Kidney (tissue), 13 donors: ENCODE measurements at regions not wholly inside any gene's neighbourhood (a gene's known extent, or its start where the extent isn't known, plus 50 kb on each side); places are given as distances from the start of the nearest gene placed in this dataset.

Source experiments
- DNase-seq, 5 donors: peaks; one replicate each; pipeline ENCODE4 v3.0.0-alpha.2; 2013 to 2020
- FAIRE-seq: peaks from 2 replicates; lab custom pipeline; 2012; peaks lifted over from hg19 to GRCh38; lab: Jason Lieb, UNC
- H3K27ac ChIP-seq, 2 donors: one replicate each; pipeline ENCODE4 v1.7.0; 2013; ENCODE audit warnings: low read depth in 2 of 2, low read length in 2 of 2, inconsistent platforms in 1 of 2
- H3K27me3 ChIP-seq: one replicate; pipeline ENCODE4 v1.7.1; 2013; ENCODE audit warnings: low read length, inconsistent platforms; ENCODE audit not compliant: control insufficient read depth, insufficient read depth
- H3K36me3 ChIP-seq, 3 donors: one replicate each; pipeline versions ENCODE4 v1.7.0 to v1.7.1; 2013; ENCODE audit warnings: low read length in 3 of 3, control low read depth in 1 of 3, inconsistent platforms in 1 of 3; ENCODE audit not compliant: insufficient read depth in 3 of 3, control insufficient read depth in 2 of 3
- H3K4me1 ChIP-seq, 3 donors: one replicate each; pipeline versions ENCODE4 v1.7.0 to v1.7.1; 2013; ENCODE audit warnings: low read length in 3 of 3, inconsistent platforms in 1 of 3, low read depth in 1 of 3; ENCODE audit not compliant: control insufficient read depth in 2 of 3, insufficient read depth in 2 of 3
- H3K4me3 ChIP-seq, 3 donors: one replicate each; pipeline versions ENCODE4 v1.7.0 to v1.8.1; 2013; ENCODE audit warnings: low read length in 3 of 3, control low read depth in 1 of 3, inconsistent platforms in 1 of 3
- H3K9ac ChIP-seq, 3 donors: one replicate each; pipeline versions ENCODE4 v1.7.0 to v1.7.1; 2013; ENCODE audit warnings: low read length in 3 of 3, control low read depth in 1 of 3, inconsistent platforms in 1 of 3
- H3K9me3 ChIP-seq, 3 donors: one replicate each; pipeline versions ENCODE4 v1.7.0 to v1.7.1; 2013; ENCODE audit warnings: low read length in 3 of 3, control low read depth in 1 of 3, inconsistent platforms in 1 of 3; ENCODE audit not compliant: control insufficient read depth in 2 of 3, insufficient read depth in 1 of 3
- intact Hi-C: fragments of 100-400 bp; cut with DNase I; formaldehyde crosslinking; loops from one replicate; pipeline ENCODE4 v1.11.1; 2022
- TF ChIP-seq, protein P1 (sequence below): IDR thresholded peaks from 3 replicates; pipeline ENCODE4 v1.5.1; 2012; ENCODE audit warnings: mild to moderate bottlenecking, moderate library complexity, borderline replicate concordance; ENCODE audit not compliant: insufficient read depth; ENCODE audit errors: extremely low read depth
- donor health status: control.
- donor health status: control.
- donor health status: control.
- donor health status: control.
- donor health status: control.
- donor health status: DM: yes; HTN: yes; CAD: no.
- donor health status: Normal renal cell carcinoma (clear cell type).

DNA sequence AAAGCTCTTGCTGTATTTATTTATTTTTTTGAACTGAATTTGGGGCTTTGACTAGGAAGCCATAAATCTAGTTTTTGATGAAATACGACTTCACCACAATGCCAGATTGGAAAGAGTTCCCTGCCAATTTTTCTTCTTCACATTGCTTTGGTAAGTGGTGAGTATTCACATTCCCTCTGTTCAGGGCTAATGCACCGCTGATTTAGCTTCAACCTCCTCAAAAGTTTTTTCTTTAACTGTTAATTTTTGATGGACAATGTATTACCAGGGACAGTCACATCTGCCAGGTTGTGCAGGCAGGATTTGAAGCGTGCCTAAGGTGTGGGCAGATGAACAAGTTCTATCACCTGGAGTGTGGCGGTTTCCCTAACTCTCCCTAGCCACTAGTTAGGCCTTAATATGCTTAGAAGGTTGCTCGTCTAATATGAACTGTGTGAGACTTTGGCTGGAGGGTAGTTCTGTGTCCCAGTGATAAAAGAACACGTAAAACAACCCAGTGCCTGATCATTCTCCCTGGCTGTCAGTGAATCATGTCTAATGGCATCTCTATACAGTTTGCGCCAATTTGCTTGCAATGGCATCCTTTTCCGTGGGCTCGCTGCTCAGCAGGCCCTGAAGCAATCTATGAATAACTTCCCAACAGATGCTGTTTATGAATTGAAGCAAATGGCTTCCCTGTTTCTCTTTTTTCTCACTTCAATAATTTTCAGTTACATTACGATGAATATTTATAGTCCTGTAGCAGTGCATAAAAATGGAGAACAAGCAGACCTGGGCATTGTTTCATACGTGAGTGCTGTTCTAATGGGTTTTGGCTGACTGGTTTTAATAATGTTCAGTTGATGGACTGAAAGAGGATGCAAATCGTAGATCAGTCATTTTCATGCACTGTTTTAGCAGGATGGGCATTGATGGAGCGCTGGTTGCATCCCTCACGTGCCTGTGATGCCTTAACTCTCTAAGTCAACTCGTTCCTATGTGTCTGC lies 243.2 kb upstream of the SUCLG2 start:
- no peak overlapping the region for H3K27ac ChIP-seq
- intact Hi-C loops, result no loop called here
- DNase-seq (peak in 2 of 5 donors; percentile 31 to 35), FAIRE-seq (no peak)
- no peaks in the 10 kb centered on the region for H3K27me3 ChIP-seq
- no peak overlapping the region for H3K9ac ChIP-seq
- TF ChIP-seq, protein P1, sequence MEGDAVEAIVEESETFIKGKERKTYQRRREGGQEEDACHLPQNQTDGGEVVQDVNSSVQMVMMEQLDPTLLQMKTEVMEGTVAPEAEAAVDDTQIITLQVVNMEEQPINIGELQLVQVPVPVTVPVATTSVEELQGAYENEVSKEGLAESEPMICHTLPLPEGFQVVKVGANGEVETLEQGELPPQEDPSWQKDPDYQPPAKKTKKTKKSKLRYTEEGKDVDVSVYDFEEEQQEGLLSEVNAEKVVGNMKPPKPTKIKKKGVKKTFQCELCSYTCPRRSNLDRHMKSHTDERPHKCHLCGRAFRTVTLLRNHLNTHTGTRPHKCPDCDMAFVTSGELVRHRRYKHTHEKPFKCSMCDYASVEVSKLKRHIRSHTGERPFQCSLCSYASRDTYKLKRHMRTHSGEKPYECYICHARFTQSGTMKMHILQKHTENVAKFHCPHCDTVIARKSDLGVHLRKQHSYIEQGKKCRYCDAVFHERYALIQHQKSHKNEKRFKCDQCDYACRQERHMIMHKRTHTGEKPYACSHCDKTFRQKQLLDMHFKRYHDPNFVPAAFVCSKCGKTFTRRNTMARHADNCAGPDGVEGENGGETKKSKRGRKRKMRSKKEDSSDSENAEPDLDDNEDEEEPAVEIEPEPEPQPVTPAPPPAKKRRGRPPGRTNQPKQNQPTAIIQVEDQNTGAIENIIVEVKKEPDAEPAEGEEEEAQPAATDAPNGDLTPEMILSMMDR, result no peak
- no peaks in the 10 kb centered on the region for H3K9me3 ChIP-seq
- H3K4me3 ChIP-seq, result no peak overlapping the region
- H3K36me3 ChIP-seq, result no peaks in the 10 kb centered on the region
- no peaks in the 10 kb centered on the region for H3K4me1 ChIP-seq

DNA sequence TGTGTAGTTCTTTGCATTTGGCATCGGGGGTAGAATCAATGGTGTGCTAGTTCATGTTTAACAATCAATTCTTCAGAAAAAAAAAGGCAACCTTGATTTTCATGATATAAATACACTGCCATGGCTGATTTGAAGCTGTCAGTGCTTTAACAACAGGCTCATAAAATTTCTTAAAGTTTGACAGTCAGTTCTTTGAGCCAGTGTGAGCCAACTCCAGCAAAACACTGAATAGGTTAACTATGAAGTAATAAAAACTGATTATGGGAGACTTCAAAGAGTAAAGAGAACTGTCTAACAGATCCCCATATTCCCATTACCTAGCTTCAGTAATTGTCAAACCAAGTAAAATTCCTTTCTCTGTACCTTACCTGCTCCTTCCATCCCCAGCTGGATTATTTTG lies 241.7 kb upstream of the SUCLG2 start:
- Histone ChIP-seq H3K27me3 (no peaks in the 10 kb centered on the region), H3K9ac (no peak overlapping the region), H3K4me3 (no peak overlapping the region), H3K9me3 (no peaks in the 10 kb centered on the region), H3K36me3 (no peaks in the 10 kb centered on the region), H3K4me1 (no peaks in the 10 kb centered on the region), H3K27ac (no peak overlapping the region)
- DNase-seq (peak in 2 of 5 donors; percentile 26 to 35), FAIRE-seq (no peak)
- intact Hi-C loops, result no loop called here
- TF ChIP-seq, protein P1, result no peak

DNA sequence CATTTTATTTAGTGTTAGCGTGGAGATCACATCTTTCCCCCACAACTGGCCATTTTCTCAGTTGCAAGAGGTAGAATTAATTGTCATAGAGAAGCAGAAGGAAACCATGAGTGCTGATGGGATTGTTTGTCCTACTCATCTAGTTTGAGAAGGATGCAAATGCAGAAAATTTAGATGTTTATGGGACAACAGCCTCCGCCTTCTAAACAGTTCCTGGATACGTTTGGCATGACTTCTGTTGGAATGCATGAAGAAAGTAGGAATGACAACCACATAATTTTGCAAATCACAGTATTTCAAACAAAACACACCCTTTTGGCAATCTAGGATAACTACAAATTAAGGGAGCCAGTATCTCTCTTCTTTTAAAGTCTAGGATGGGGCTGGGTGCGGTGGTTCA lies 240.1 kb upstream of the SUCLG2 start:
- Histone ChIP-seq H3K9ac (no peak overlapping the region), H3K9me3 (peaks cover 0 to 3% (median 0%) of the 10 kb centered on the region in 3 donors), H3K4me1 (no peaks in the 10 kb centered on the region), H3K36me3 (no peaks in the 10 kb centered on the region), H3K27ac (no peak overlapping the region), H3K4me3 (no peak overlapping the region), H3K27me3 (no peaks in the 10 kb centered on the region)
- DNase-seq, result no peak
- FAIRE-seq, result no peak
- intact Hi-C loops, result no loop called here
- TF ChIP-seq, protein P1, result no peak
